GM13977 (cell line): ENCODE measurements at regions not wholly inside any gene's neighbourhood (a gene's known extent, or its start where the extent isn't known, plus 50 kb on each side); places are given as distances from the start of the nearest gene placed in this dataset.

Experiments used
- DNase-seq: peaks from one replicate; pipeline ENCODE4 v3.0.0; 2012; ENCODE audit warnings: low spot score
- CTCF ChIP-seq: IDR thresholded peaks from 2 replicates; pipeline ENCODE4 v1.5.1; 2012; ENCODE audit warnings: mild to moderate bottlenecking, control low read depth; ENCODE audit not compliant: insufficient read depth; ENCODE audit errors: extremely low read depth, missing control alignments
- in situ Hi-C: fragments of 300-500 bp; cut with MboI; formaldehyde crosslinking; loops from one replicate; pipeline ENCODE4 v1.12.0; 2022; ENCODE audit warnings: low sequenced_read_pairs, low pct_unique_long_range_greater_than_20kb, mixed read lengths, inconsistent platforms; ENCODE audit not compliant: unreplicated experiment

DNA sequence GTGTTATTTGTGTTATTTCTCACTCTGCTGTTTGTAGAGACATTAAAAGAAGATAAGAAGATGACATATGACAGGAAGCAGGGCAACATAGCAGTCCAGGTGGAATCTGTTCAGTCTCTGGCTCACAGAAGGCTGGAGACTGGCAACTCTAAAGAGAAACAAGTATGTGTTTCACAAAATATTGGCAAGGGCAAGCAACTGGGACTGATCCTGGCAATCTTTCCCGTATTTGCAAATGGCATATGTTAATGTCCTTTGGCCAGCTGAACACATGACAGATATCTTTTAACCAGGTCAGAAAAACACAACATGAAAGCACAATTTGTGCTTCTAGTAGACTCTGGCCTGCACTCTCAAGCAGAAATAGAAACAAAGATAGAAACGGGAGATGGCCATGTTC, 1354.1 kb upstream of the EPHA6 start:
- TF ChIP-seq CTCF, result no peak
- in situ Hi-C loops, result no loop called here
- DNase-seq, result no peak

GRCh38 chr3:95462161-95462560, 1352.2 kb upstream of the EPHA6 start:
- TF ChIP-seq CTCF, result no peak
- DNase-seq, result no peak
- in situ Hi-C loops, result no loop called here

- no peak for TF ChIP-seq CTCF
- in situ Hi-C loops, result no loop called here
- no peak for DNase-seq
Observed at GRCh38 chr3:95464346-95464745, 1350.0 kb upstream of the EPHA6 start.

DNA sequence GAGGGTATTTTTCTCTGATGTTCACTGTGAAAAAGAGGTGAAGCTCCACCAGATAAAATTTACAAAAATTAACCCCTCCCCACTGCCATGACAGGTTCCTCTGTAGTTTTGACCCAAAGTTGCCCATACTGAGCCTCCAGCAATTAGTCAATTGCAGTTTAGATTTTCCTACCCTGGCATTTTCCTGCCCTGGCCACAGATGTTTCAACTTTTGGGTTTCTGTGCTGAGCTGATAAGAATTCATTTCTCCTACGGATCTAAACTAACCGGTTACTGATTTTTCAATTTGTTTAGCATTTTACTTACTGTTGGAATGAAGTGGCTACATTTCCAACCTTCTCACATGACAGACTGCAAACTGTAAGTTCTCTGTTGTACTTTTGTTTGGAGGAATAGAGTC, 1346.1 kb upstream of the EPHA6 start:
- no peak for DNase-seq
- in situ Hi-C loops, result no loop called here
- no peak for TF ChIP-seq CTCF

DNA sequence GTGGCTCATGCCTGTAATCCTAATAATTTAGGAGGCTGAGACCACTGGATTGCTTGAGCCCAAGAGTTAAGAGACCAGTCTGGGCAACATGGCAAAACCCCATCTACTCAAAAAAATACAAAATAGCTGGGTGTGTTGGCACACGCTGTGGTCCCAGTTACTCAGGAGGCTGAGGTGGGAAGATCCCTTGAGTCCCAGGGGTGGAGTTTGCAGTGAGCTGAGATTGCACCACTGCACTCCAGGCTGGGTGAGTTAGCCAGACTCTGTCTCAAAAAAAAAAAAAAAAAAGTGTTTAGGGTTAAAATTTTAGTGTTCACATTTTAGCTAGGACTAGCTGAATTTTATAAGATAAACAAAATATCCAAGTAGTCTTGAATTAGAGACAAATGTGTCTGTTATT, 1340.1 kb upstream of the EPHA6 start:
- no peak for DNase-seq
- TF ChIP-seq CTCF, result no peak
- in situ Hi-C loops, result no loop called here

DNA sequence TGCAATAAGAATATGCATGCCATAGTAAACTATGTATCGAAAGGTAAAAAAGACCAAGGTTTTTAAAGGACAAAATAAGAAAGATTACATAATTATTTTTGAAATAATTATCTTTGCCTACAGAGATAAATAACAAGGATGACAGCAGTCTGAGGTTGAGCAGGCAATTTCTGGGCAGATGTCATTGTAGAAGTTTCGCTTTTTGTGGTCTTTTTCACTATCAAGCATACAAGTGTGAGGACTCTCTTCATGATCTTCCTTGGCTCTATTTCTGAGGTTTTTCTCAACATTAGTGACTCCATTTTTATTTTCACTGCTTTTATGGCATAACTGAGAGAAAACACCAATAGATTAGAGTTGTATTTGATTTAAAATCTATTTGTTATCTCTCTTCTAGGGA, 1337.9 kb upstream of the EPHA6 start:
- DNase-seq, result no peak
- no peak for TF ChIP-seq CTCF
- in situ Hi-C loops, result no loop called here

GRCh38 chr3:95506174-95506573, 1308.2 kb upstream of the EPHA6 start:
- in situ Hi-C loops, result no loop called here
- DNase-seq, result no peak
- no peak for TF ChIP-seq CTCF
